DOHH2 (cell line): ENCODE measurements at regions not wholly inside any gene's neighbourhood (a gene's known extent, or its start where the extent isn't known, plus 50 kb on each side); places are given as distances from the start of the nearest gene placed in this dataset.

Source experiments
- CTCF ChIP-seq: fragments of 200-600 bp; sonication (generic); IDR thresholded peaks from one replicate; pipeline ENCODE4 v1.5.1; 2014; ENCODE audit warnings: antibody characterized with exemption, mild to moderate bottlenecking, low read depth, low read length; ENCODE audit not compliant: poor library complexity, severe bottlenecking
- EZH2phosphoT487 ChIP-seq: fragments of 200-600 bp; sonication (generic); IDR thresholded peaks from 2 replicates; pipeline ENCODE4 v1.6.1; 2017; ENCODE audit warnings: borderline replicate concordance, mild to moderate bottlenecking, antibody characterized with exemption, low read length, moderate library complexity, mixed read lengths

GRCh38 chr13:107928762-107929161, 286.6 kb downstream of the LIG4 start:
- TF ChIP-seq CTCF (no peak), EZH2phosphoT487 (no peak)
